ENCODE measurements at regions not wholly inside any gene's neighbourhood (a gene's known extent, or its start where the extent isn't known, plus 50 kb on each side); places are given as distances from the start of the nearest gene placed in this dataset.

GRCh38 chr3:30495172-30496065 is 111.0 kb upstream of the TGFBR2 start:
- DNase-seq (ENCODE audit: low spot score) = no peak

- DNase-seq (ENCODE audit: low spot score) = no peak
Observed at GRCh38 chr3:30496066-30496966, 110.1 kb upstream of the TGFBR2 start.

- DNase-seq (ENCODE audit: low spot score) = no peak
Observed at GRCh38 chr3:30498587-30498967, 107.8 kb upstream of the TGFBR2 start.

GRCh38 chr3:30500666-30501399 is 105.6 kb upstream of the TGFBR2 start:
- DNase-seq (ENCODE audit: low spot score) = no peak

GRCh38 chr3:30501526-30501925 is 104.9 kb upstream of the TGFBR2 start:
- DNase-seq (ENCODE audit: low spot score) = no peak

- no peak for DNase-seq (ENCODE audit: low spot score)
Observed at GRCh38 chr3:30502051-30502741, 104.2 kb upstream of the TGFBR2 start.

GRCh38 chr3:30502742-30503073 is 103.7 kb upstream of the TGFBR2 start:
- no peak for DNase-seq (ENCODE audit: low spot score)

- DNase-seq (ENCODE audit: low spot score) = no peak
Observed at GRCh38 chr3:30503446-30503845, 103.0 kb upstream of the TGFBR2 start.

GRCh38 chr3:30504939-30505338 is 101.5 kb upstream of the TGFBR2 start:
- DNase-seq (ENCODE audit: low spot score) = no peak

GRCh38 chr3:30505866-30506520 is 100.4 kb upstream of the TGFBR2 start:
- DNase-seq (ENCODE audit: low spot score) = no peak

- no peak for DNase-seq (ENCODE audit: low spot score)
Observed at GRCh38 chr3:30508339-30508738, 98.1 kb upstream of the TGFBR2 start.

GRCh38 chr3:30510596-30510995 is 95.8 kb upstream of the TGFBR2 start:
- DNase-seq (ENCODE audit: low spot score) = no peak

GRCh38 chr3:30511524-30512251 is 94.7 kb upstream of the TGFBR2 start:
- peak; percentile 52 for DNase-seq (ENCODE audit: low spot score)

- no peak for DNase-seq (ENCODE audit: low spot score)
Observed at GRCh38 chr3:30512576-30512975, 93.8 kb upstream of the TGFBR2 start.

- DNase-seq (ENCODE audit: low spot score) = no peak
Observed at GRCh38 chr3:30513374-30514152, 92.8 kb upstream of the TGFBR2 start.

- DNase-seq (ENCODE audit: low spot score) = no peak
Observed at GRCh38 chr3:30516238-30516637, 90.2 kb upstream of the TGFBR2 start.

GRCh38 chr3:30518181-30518864 is 88.1 kb upstream of the TGFBR2 start:
- DNase-seq (ENCODE audit: low spot score) = no peak

GRCh38 chr3:30518872-30519271 is 87.5 kb upstream of the TGFBR2 start:
- no peak for DNase-seq (ENCODE audit: low spot score)

GRCh38 chr3:30520699-30521098 is 85.7 kb upstream of the TGFBR2 start:
- no peak for DNase-seq (ENCODE audit: low spot score)
